HG02759 (cell line): ENCODE measurements at regions not wholly inside any gene's neighbourhood (a gene's known extent, or its start where the extent isn't known, plus 50 kb on each side); places are given as distances from the start of the nearest gene placed in this dataset.

Experiments used
- ATAC-seq: cut with Tn5 transposase; IDR thresholded peaks from one replicate; pipeline ENCODE4 v1.9.1; 2021; ENCODE audit warnings: mild to moderate bottlenecking, moderate library complexity; ENCODE audit not compliant: unreplicated experiment

- no peak for ATAC-seq
Measured at GRCh38 chr13:74449811-74450524, 315.8 kb upstream of the KLF12 start.

DNA sequence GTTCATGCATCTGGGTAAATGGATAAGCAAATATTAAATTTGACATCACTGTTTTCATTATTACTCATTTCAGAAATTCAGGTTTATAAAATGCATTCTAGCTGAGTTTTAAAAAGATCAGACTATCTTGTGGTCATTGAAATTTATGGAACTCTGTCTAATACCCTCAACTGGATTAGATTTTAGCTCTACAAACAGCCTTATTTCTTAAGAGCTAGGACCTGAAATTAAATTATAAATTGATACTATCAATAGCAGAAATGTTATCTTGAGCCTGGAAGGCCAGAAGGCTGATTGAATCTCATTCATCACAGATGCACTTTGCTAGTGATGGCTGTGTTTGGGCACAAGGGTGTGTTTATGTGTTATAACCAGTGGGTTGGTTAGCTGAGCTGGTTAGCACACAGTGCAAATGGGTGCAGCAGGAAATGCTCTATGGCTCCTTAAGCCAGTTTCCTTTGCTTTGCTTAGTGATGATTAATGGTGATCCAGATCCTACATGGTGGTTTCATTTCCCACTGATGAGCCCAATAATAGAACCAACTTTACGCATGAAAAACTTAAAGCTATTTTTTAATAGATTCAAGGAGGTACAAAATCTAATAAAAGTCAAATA lies 310.8 kb upstream of the KLF12 start:
- ATAC-seq = no peak

- ATAC-seq = no peak
Measured at GRCh38 chr13:74444161-74444571, 310.0 kb upstream of the KLF12 start.

DNA sequence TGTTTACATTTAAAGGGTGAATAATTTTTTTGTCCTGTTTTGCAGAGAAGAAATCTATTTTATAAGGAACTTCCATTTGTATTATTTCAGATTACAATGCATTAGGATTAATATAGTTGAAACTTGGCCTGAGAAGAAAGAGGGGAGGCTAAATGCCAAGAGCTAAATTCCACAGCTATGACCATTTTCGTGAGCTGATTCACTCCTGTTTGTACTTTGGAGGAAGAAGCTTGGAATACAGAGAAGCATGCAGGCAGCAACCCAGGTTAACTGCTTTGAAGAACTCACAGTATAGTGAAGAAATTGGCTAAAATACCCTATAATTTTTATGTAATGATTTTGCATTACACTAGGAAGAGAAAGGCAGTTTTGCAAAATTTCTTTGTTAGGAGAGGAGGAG lies 309.4 kb upstream of the KLF12 start:
- ATAC-seq = no peak

- no peak for ATAC-seq
Measured at GRCh38 chr13:74442751-74443150, 308.5 kb upstream of the KLF12 start.

DNA sequence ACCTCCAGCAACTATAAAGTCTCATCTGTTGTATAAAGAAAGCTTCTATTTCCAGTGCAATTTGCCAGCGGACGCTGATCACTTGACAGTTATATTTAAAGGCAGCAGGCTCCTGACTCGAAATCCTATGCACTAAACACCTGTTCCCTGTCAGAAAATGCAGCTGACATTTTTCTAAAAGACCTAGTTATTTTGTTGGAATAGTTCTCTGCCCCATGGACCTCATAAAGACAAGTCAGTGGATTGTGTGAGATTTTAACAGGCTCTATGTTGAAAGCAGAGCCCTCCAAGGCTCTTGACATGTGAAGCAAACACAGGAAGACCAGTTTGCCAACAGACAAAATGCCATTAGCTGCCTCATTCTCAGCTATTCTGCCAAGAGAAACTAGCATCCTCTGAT lies 304.7 kb upstream of the KLF12 start:
- ATAC-seq = no peak

DNA sequence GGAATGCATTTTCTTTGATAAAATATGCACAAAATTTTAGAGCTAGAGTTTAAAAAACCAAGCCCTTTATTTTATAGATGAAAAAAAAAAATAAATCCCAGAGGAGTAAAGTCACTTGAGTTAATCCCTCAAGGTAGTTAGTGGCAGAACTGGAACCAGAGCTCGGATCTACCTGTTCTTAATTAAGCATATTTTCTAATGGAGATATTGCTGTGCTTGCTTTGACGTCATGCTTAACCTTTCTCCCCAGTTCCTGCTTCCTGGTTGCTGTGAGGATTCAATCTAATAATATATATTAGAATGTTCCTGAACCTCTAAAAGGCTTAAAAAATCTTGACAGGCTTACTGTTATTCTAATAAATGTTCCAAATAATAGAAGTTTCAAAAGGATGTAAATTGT lies 300.6 kb upstream of the KLF12 start:
- no peak for ATAC-seq

DNA sequence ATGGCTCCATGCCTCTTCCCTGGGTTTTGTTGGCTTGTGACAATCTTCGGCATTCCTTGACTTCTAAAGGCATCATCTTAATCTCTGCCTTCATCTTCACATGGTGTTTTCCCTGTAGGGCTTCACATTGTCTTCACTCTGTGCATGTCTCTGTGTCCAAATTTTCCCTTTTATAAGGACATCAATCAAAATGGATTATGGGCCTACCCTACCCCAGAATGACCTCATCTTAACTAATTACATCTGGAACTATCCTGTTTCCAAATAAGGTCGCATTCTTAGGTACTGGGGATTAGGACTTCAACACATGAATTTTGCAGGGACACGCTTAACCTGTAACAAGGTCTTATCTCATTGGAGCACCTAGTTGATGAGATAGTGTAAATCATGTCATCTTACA lies 290.3 kb upstream of the KLF12 start:
- no peak for ATAC-seq

DNA sequence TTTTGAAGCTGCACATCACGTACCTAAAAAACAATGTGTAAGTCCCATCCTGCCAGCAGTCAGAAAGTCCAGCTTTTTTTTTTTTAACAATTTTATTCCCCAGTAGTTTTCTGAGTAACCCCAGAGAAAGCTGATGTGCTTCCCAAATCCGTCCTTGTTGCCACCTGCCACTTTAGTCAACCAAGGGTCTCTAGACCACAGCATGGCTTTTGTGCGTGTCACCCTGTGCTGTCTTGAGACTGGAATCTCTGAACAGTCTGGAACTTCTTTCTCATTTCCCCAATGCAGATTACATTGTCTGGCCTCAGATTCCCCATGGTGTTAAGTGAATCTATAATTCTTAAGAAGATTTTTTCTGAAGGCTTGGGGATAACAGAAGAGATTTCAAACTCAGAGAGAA lies 289.2 kb upstream of the KLF12 start:
- no peak for ATAC-seq

DNA sequence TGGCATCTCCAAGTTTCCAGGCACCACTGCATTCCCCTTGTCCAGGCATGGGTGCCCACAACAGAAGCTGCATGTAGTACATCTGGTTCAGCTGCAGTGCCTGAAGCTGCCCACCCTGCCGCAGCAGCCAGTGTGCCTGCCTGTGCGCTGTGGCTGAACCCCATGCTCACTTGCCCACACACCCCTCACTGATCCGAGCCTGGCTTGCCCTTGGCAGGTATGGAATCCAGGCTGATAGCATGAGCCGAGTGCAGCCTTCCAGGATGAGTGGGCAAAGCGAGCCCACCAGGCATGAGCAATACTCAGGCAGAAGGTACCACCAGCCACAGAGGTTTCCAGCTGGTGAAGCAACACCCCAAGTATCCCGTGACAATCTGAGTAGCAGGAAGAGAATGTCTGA lies 280.3 kb upstream of the KLF12 start:
- ATAC-seq = no peak

DNA sequence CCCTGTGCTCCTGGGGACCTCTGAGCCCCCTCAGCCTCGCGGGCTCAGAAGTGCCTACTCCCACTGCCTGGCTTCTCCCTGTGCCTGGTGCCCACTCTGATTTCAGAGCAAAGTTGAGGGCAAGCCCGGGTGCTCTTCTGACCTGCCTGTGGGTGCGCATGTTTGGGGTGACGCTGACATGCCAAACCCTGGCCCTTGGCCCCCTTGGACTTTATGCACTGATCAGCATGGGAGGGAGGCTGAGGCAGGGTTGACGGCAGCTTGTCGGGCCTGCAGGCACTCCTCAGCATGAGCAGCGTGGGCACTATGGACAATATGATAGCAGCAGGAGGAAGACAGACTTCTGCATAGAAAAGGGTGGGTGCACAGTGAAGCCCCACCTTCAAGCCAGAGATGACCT lies 279.3 kb upstream of the KLF12 start:
- ATAC-seq = no peak

DNA sequence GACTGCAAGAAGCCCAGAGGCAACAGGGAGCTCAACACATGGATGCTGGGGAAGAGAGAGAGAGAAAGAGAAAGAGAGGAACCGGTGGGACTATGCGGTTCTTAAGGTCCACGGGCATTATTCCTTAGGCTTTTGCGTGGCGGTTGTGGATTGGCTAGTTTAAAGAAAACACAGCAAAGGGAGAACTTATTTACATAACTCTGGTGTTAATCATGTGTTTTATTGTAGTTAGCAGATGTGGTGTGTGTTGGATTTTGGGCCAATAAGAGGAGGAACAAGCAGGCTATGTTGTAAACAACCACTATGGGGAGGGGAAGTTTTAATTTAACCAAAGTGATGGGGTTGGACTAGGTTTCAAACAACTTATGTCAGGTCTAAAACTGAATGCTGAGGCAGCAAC lies 275.3 kb upstream of the KLF12 start:
- no peak for ATAC-seq

DNA sequence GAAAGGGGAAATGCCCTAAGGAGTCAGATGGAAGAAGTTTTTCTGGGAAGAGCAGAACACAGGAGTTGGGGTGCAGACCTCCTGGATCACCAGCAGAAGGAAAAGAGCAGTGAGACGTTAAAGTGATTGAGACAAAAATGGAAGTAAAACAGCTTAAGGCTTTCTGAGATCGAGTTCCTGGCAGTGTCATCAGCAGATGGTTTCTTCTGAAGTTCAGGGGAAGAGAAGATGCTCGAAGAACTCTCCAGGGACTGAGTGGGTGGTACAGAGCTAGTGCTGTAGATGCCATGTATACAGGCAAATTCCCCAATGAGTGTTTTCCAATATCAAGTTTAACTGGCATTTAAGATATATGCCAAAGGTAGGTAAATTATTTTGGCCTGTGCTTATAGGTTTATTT lies 272.2 kb upstream of the KLF12 start:
- ATAC-seq = no peak

DNA sequence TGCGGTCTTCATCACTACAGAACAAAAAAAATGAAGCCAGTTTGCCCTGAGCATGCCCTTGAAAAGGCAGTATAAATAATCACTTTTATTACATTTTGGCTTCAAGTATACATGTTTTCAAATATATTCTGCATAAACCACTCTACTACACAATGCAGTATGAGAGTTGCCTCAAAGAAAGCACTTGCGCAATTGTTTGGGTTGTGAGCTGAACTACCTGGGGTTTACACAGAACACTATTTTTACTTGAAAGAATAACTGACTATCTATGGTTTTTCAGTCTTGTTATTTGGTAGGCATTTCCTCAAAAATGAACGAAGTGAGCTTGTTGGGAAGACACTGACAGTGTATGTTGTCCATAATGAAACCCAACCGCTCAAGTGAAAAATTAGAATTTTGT lies 264.4 kb upstream of the KLF12 start:
- ATAC-seq = no peak

DNA sequence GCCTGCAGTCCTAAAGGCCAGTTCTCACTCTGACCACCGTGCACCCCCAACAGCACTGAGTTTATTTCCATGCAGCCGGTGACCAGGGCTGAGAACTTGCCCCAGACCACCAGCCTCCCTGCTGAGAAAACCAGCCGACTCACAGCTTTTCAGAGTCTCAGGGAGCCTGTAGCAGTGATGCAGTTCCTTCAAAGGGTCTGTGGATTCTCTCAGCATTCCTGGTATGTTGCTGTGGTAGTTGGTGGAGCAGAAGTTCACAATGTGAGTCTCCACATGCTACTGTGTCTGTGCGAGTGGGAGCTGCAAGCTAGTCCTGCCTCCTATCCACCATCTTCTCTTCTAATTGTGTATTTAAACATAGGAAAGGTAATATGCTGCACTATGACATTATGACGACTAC lies 254.9 kb upstream of the KLF12 start:
- no peak for ATAC-seq

DNA sequence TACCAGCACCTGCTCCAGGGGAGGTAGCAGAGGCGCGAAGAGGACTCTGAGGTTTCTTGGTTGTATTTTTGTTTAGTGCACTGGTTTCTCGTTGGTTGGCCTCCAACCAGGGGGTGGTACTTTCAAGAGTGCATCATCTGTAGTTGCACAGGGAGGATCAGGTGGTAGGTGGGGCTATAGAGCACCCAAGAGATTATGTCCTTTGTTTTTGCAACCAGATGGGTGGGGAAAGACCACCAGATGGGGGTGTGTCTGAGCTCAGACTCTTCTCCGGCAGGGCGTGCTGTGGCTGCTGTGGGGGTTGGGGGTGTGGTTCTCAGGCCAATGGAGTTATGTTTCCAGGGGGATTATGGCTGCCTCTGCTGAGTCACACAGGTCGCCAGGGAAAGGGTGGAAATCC lies 254.4 kb upstream of the KLF12 start:
- ATAC-seq = no peak

DNA sequence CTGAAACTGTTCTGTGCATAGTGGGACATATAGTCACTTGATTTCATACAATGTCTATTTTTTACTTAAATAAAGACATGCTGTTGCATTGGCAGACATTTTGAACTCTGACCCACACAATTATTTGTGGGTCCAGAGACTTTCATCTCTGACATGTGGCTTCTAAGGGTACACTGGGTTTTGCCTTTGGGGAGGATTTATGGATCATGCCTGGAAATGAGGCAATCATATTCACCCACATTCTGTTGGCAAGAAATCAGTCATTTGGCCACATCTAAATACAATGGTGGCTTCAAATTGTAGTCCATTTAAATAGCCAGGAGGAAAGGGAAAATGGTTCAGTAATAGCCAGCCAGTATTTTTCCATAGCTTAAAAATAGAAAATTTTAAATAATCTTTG lies 238.3 kb upstream of the KLF12 start:
- ATAC-seq = no peak

GRCh38 chr13:74367193-74367592 lies 233.0 kb upstream of the KLF12 start:
- no peak for ATAC-seq

- no peak for ATAC-seq
Measured at GRCh38 chr13:74361274-74361673, 227.1 kb upstream of the KLF12 start.

- no peak for ATAC-seq
Measured at GRCh38 chr13:74346960-74347359, 212.8 kb upstream of the KLF12 start.

DNA sequence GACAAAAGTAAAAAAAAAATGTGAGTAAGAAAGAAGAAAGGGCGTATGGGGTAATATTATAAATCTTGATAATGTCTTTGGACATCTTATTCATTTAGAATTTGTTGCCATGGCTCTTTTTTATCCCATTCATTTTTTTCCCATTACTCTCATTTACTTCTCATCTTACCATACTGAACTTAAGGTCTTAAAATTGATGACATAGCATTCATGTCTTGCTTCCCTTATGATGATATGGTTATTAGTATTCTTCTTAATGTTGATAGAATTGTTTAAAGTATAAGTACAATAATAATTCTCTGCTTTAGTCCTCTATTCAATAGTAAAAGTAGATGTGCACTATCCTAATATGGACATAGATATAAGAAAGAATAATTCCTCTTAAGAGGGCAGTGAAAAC lies 204.1 kb upstream of the KLF12 start:
- ATAC-seq = no peak

DNA sequence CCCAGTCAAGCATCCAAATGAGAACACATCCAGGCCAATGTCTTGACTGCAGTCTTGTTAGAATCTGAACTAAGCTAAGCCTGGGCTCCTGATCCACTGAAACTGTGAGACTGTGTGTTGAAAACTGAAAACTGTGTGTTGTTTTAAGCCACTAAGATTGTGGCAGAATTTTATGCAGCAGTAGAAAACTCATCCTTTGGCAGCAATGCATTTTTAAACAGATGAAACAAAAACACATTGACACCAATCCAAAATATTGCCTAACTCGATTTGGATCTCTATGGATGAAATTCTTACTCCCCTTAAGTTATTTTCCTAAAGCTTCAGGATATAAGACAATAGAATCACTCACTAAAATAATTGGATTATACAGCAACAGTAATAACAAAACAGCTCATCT lies 202.3 kb upstream of the KLF12 start:
- ATAC-seq = no peak

DNA sequence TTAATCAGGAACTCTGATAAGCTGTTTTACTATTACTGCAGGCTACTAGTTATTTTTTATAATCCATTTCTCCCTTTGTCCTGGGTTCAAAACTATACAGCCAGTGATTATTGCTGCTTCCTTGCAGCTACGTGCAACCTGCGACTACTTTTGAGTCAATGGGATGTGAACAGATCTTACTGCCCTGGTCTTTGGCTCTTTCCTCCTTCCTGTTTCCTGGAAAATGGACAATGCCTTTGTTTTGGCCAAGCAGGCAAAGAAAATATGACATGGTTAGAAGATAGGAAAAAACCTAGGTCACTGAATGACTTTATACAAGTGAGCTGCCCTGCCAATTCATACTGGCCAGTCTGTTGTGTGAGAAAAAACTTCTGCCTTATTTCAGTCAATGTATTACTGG lies 201.2 kb upstream of the KLF12 start:
- ATAC-seq = no peak
